Neural cell (in vitro differentiated cells): ENCODE measurements at regions not wholly inside any gene's neighbourhood (a gene's known extent, or its start where the extent isn't known, plus 50 kb on each side); places are given as distances from the start of the nearest gene placed in this dataset.
A peak's percentile ranks its signal among the peaks of the same experiment; 100 is the strongest.

Source experiments
- H2AFZ ChIP-seq: fragments of 200-600, 300-800 bp; sonication (generic), shearing (Covaris generic); 2 replicates; pipeline ENCODE4 v1.6.0; 2014; ENCODE audit warnings: low read depth, mild to moderate bottlenecking, antibody characterized with exemption, low read length, moderate library complexity
- H3F3A ChIP-seq: fragments of 200-600 bp; shearing (Covaris generic); 2 replicates; pipeline ENCODE4 v1.6.1; 2016; ENCODE audit warnings: mild to moderate bottlenecking, moderate library complexity, mixed read lengths, antibody characterized with exemption, low read length; ENCODE audit not compliant: insufficient read depth, poor library complexity, severe bottlenecking
- H3K27ac ChIP-seq: fragments of 200-600, 300-800 bp; sonication (generic), shearing (Covaris generic); 2 replicates; pipeline ENCODE4 v1.5.1; 2014; ENCODE audit warnings: mild to moderate bottlenecking, low read length, moderate library complexity
- H3K27me3 ChIP-seq: fragments of 300-800, 200-600 bp; sonication (generic), shearing (Covaris generic); 2 replicates; pipeline ENCODE4 v1.6.0; 2014; ENCODE audit warnings: mild to moderate bottlenecking, low read depth, low read length, moderate library complexity; ENCODE audit not compliant: insufficient read depth
- H3K36me3 ChIP-seq: fragments of 300-800, 200-600 bp; sonication (generic), shearing (Covaris generic); 2 replicates; pipeline ENCODE4 v1.5.1; 2014; ENCODE audit warnings: mild to moderate bottlenecking, antibody characterized with exemption, low read length, moderate library complexity; ENCODE audit not compliant: insufficient read depth
- H3K4me2 ChIP-seq: fragments of 300-800, 200-600 bp; sonication (generic), shearing (Covaris generic); 2 replicates; pipeline ENCODE4 v1.6.0; 2014; ENCODE audit warnings: mild to moderate bottlenecking, low read length
- H3K4me3 ChIP-seq: fragments of 300-800, 200-600 bp; sonication (generic), shearing (Covaris generic); 2 replicates; pipeline ENCODE4 v1.5.1; 2014; ENCODE audit warnings: mild to moderate bottlenecking, low read length, moderate library complexity
- H3K79me2 ChIP-seq: fragments of 200-600 bp; shearing (Covaris generic); replicated peaks from 2 replicates; pipeline ENCODE4 v1.6.0; 2014; ENCODE audit warnings: mild to moderate bottlenecking, low read length, moderate library complexity; ENCODE audit not compliant: insufficient read depth
- H3K9ac ChIP-seq: fragments of 300-800, 200-600 bp; sonication (generic), shearing (Covaris generic); 2 replicates; pipeline ENCODE4 v1.6.1; 2016; ENCODE audit warnings: mild to moderate bottlenecking, low read length, mixed read lengths
- H3K9me2 ChIP-seq: fragments of 200-600 bp; shearing (Covaris generic); 2 replicates; pipeline ENCODE4 v1.6.1; 2016; ENCODE audit warnings: mild to moderate bottlenecking, low read length, mixed read lengths; ENCODE audit not compliant: insufficient read depth
- H3K9me3 ChIP-seq: fragments of 200-600, 300-800 bp; sonication (generic), shearing (Covaris generic); 2 replicates; pipeline ENCODE4 v1.6.1; 2016; ENCODE audit warnings: mild to moderate bottlenecking, mixed run types, low read length, moderate library complexity, mixed read lengths
- H4K20me1 ChIP-seq: fragments of 200-600 bp; shearing (Covaris generic); 2 replicates; pipeline ENCODE4 v1.6.1; 2016; ENCODE audit warnings: mild to moderate bottlenecking, mixed run types; ENCODE audit not compliant: insufficient read depth
- CTCF ChIP-seq: fragments of 450-650 bp; IDR thresholded peaks from 2 replicates; pipeline ENCODE4 v1.5.1; 2014; ENCODE audit warnings: antibody characterized with exemption, mild to moderate bottlenecking, moderate library complexity; ENCODE audit not compliant: poor library complexity, severe bottlenecking
- EP300 ChIP-seq: fragments of 450-650 bp; conservative IDR thresholded peaks from 2 replicates; pipeline ENCODE4 v1.6.1; 2014; ENCODE audit warnings: antibody characterized with exemption, mild to moderate bottlenecking, moderate library complexity; ENCODE audit not compliant: poor library complexity, severe bottlenecking
- MXI1 ChIP-seq: fragments of 450-650 bp; conservative IDR thresholded peaks from 2 replicates; pipeline ENCODE4 v1.6.1; 2014; ENCODE audit warnings: antibody characterized with exemption, mild to moderate bottlenecking; ENCODE audit not compliant: poor library complexity, severe bottlenecking
- POLR2AphosphoS5 ChIP-seq: IDR thresholded peaks from 2 replicates; pipeline ENCODE4 v1.6.1; 2012
- RAD21 ChIP-seq: fragments of 450-650 bp; conservative IDR thresholded peaks from 2 replicates; pipeline ENCODE4 v1.6.1; 2014; ENCODE audit warnings: antibody characterized with exemption, mild to moderate bottlenecking, moderate library complexity
- SMC3 ChIP-seq: fragments of 450-650 bp; conservative IDR thresholded peaks from 2 replicates; pipeline ENCODE4 v1.6.1; 2014; ENCODE audit warnings: antibody characterized with exemption, mild to moderate bottlenecking, moderate library complexity; ENCODE audit not compliant: poor library complexity
- TAF1 ChIP-seq: IDR thresholded peaks from 2 replicates; pipeline ENCODE4 v1.6.1; 2012; ENCODE audit warnings: low read depth
- TF ChIP-seq, protein P1 (sequence below): IDR thresholded peaks from 2 replicates; pipeline ENCODE4 v1.6.1; 2012; ENCODE audit warnings: borderline replicate concordance

DNA sequence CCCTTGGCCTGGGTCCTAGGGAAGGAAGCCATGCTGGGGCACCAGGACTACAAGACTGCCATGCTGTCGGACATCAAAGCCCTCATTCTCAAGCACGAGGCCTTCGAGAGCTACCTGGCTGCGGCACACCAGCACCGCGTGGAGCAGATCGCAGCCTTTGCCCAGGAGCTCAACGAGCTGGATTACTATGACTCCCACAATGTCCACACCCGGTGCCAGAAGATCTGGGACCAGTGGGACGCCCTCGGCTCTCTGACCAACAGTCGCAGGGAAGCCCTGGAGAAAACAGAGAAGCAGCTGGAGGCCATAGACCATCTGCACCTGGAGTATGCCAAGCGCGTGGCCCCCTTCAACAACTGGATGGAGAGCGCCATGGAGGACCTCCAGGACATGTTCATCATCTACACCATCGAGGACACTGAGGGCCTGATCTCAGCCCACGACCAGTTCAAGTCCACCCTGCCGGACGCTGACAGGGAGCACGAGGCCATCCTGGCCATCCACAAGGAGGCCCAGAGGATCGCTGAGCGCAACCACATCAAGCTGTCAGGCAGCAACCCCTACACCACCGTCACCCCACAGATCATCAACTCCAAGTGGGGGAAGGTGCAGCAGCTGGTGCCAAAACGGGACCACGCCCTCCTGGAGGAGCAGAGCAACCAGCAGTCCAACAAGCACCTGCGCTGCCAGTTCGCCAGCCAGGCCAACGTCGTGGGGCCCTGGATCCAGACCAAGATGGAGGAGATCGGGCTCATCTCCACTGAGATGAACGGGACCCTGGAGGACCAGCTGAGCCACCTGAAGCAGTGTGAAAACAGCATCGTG lies 487.0 kb downstream of the TRAM1L1 start:
- H3K27ac ChIP-seq: no peak overlapping the region
- no peak for TF ChIP-seq POLR2AphosphoS5
- TF ChIP-seq CTCF: no peak
- TF ChIP-seq RAD21: no peak
- TF ChIP-seq SMC3: no peak
- TF ChIP-seq, protein P1, sequence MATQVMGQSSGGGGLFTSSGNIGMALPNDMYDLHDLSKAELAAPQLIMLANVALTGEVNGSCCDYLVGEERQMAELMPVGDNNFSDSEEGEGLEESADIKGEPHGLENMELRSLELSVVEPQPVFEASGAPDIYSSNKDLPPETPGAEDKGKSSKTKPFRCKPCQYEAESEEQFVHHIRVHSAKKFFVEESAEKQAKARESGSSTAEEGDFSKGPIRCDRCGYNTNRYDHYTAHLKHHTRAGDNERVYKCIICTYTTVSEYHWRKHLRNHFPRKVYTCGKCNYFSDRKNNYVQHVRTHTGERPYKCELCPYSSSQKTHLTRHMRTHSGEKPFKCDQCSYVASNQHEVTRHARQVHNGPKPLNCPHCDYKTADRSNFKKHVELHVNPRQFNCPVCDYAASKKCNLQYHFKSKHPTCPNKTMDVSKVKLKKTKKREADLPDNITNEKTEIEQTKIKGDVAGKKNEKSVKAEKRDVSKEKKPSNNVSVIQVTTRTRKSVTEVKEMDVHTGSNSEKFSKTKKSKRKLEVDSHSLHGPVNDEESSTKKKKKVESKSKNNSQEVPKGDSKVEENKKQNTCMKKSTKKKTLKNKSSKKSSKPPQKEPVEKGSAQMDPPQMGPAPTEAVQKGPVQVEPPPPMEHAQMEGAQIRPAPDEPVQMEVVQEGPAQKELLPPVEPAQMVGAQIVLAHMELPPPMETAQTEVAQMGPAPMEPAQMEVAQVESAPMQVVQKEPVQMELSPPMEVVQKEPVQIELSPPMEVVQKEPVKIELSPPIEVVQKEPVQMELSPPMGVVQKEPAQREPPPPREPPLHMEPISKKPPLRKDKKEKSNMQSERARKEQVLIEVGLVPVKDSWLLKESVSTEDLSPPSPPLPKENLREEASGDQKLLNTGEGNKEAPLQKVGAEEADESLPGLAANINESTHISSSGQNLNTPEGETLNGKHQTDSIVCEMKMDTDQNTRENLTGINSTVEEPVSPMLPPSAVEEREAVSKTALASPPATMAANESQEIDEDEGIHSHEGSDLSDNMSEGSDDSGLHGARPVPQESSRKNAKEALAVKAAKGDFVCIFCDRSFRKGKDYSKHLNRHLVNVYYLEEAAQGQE: no peak
- H3K9ac ChIP-seq: no peak overlapping the region
- no peaks in the 10 kb centered on the region for H3K9me2 ChIP-seq
- no peaks in the 10 kb centered on the region for H3K27me3 ChIP-seq
- H4K20me1 ChIP-seq: no peaks in the 10 kb centered on the region
- peaks cover 4% of the 10 kb centered on the region for H3K9me3 ChIP-seq
- H3K36me3 ChIP-seq: no peaks in the 10 kb centered on the region
- no peak overlapping the region for H3K4me2 ChIP-seq
- H2AFZ ChIP-seq: no peak overlapping the region
- no peaks in the 10 kb centered on the region for H3K79me2 ChIP-seq
- H3K4me3 ChIP-seq: no peak overlapping the region
- H3F3A ChIP-seq: no peaks in the 10 kb centered on the region

DNA sequence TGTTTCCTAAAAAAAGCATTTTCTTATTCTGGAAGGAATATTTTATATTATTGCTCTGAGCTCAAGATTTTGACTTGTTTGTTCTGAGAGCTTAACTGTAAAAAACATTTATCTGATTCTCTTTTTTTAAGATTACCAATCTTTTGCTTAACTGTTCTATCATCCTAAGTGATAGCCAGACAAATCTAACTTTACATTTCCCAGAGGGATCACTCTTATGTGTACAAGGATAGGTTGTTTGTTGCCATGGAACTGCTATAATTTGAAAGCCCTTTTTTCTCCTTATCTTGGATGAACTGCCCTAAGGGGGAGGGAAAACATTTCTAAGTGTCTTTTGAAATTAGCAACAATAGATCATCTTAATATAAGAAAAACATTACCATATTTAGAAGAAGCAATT lies 494.7 kb downstream of the TRAM1L1 start:
- H3K4me2 ChIP-seq: peak overlapping the region; percentile 15
- no peaks in the 10 kb centered on the region for H3K36me3 ChIP-seq
- H3K9me3 ChIP-seq: no peaks in the 10 kb centered on the region
- H4K20me1 ChIP-seq: no peaks in the 10 kb centered on the region
- H3F3A ChIP-seq: no peaks in the 10 kb centered on the region
- no peaks in the 10 kb centered on the region for H3K79me2 ChIP-seq
- H3K4me3 ChIP-seq: no peak overlapping the region
- H3K9ac ChIP-seq: no peak overlapping the region
- H3K27ac ChIP-seq: no peak overlapping the region
- no peaks in the 10 kb centered on the region for H3K27me3 ChIP-seq
- H2AFZ ChIP-seq: no peak overlapping the region
- TF ChIP-seq EP300: no peak
- no peak for TF ChIP-seq SMC3
- no peak for TF ChIP-seq RAD21
- TF ChIP-seq POLR2AphosphoS5: no peak
- TF ChIP-seq MXI1: no peak
- no peak for TF ChIP-seq TAF1
- no peak for TF ChIP-seq CTCF
- TF ChIP-seq, protein P1: no peak
- H3K9me2 ChIP-seq: no peaks in the 10 kb centered on the region
